HG02759 (cell line): ENCODE measurements at regions not wholly inside any gene's neighbourhood (a gene's known extent, or its start where the extent isn't known, plus 50 kb on each side); places are given as distances from the start of the nearest gene placed in this dataset.

Source experiments
- ATAC-seq: cut with Tn5 transposase; IDR thresholded peaks from one replicate; pipeline ENCODE4 v1.9.1; 2021; ENCODE audit warnings: mild to moderate bottlenecking, moderate library complexity; ENCODE audit not compliant: unreplicated experiment

GRCh38 chr7:26044320-26044719 is 107.7 kb upstream of the NFE2L3 start:
- no peak for ATAC-seq

- ATAC-seq = no peak
Measured at GRCh38 chr7:26046150-26046549, 105.8 kb upstream of the NFE2L3 start.

- no peak for ATAC-seq
Measured at GRCh38 chr7:26046878-26047277, 105.1 kb upstream of the NFE2L3 start.

GRCh38 chr7:26048663-26049062 is 103.3 kb upstream of the NFE2L3 start:
- no peak for ATAC-seq

DNA sequence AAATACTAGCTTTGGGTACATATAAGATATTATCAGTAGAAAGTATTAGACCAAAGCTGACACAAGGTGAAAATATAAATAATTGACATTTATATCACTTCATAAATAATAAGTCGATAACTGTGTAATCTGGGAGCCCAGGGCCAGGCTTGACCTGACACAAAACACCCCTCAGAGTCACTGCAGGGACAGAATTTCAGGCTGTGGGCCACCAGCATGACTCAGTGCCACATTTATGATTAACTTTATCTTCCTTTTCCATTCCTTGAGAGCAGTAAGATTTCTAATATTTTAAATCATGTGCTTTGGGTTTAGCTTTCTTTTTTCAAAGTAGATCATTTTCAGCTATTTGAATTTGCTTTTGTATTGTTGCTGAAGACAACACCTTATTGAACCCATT is 102.9 kb upstream of the NFE2L3 start:
- ATAC-seq = no peak

DNA sequence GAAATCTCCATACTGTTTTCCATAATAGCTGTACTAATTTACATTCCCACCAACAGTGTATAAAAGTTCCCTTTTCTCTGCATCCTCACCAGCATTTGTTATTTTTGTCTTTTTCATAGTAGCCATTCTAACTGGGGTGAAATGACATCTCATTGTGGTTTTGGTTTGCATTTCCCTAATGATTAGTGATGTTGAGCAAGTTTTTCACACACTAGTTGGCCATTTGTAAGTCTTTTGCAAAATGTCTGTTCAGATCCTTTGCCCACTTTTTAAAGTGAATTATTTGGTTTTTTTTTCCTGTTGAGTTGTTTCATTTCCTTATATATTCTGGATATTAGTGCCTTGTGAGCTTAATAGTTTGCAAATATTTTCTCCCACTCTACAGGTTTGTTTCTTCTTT is 101.0 kb upstream of the NFE2L3 start:
- no peak for ATAC-seq

DNA sequence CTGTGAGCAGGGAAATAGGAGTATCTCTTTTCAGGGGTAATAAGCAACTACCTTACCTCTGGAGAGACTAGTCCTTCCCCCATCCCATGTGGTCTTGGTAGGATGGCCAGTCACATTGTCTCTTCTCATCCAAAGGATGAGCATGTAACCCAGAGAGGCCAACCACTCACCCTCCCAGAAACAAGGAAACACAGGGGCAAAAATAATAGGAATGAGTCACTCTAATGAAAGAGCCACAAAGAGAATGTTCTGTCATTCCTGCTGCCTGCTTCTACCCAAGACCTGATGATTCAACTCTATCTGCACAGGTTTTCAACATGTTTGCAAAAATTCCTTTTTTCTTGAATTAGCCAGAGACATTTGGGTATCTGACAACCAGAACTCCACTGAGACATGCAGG is 99.3 kb upstream of the NFE2L3 start:
- ATAC-seq = no peak

GRCh38 chr7:26054386-26054785 is 97.6 kb upstream of the NFE2L3 start:
- no peak for ATAC-seq

GRCh38 chr7:26055241-26055640 is 96.8 kb upstream of the NFE2L3 start:
- ATAC-seq = no peak

DNA sequence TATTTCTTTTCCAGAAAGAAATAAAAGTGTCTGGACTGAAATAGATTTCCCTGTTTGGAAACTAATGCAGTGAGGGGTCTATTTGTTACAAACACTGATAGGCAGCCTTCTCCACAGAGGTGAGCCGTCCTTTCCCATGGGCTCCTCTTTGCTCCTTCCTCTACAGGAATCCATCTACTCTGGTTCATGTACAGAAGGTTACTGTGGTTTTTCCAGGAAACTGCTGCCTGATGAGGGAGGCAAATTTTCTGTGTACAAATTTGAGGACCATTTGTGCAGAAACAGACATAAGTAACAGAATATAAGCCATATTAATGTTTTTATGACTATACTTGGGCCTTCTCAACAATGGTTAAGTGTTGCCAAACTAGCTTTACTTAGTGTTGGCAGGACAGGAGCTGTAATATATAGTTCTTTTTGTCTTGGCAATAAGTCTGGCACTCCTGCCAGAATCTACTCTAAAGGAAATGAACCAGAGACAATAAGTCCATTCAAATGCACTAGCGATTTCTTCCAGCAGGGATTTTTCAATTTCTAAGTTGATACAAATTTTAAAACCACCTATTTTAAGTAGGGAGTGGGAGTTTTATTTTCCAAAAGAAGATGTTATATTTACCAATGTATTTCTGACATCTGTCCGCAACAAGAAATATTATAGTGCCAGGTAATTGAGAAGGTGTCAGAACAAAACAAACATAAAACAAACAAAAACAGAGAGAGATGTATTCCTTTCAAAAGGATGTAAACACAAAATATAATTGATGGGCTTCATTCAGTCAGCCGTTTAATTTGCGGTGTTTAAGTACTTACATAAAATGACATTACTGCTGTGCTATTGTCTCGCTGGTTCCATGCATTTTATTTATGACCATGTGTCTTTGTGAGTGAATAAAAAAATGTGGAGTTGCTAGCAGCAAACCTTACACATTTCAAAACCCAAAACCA is 91.0 kb upstream of the NFE2L3 start:
- ATAC-seq = no peak

- ATAC-seq = no peak
Measured at GRCh38 chr7:26061678-26062603, 90.1 kb upstream of the NFE2L3 start.

GRCh38 chr7:26065652-26066051 is 86.3 kb upstream of the NFE2L3 start:
- ATAC-seq = no peak

DNA sequence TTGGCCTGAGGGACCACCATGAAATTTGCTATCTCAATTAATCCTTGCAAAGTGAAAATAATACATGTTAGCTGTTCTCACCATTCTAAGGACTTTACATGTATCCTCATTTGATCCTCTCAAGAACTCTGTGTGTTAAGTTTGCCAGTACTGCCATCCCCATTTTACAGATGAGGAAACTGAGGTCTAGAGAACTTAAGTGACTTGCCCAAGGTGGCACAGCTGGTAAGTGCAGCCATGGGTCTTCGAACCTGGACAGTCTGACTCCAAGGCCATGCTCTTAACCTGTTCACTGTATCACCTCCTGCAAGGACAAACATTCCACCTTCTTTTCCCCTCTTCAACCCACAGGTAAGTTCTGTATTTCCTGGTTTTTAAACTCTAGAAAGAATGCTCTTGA is 85.3 kb upstream of the NFE2L3 start:
- ATAC-seq = no peak

- ATAC-seq = no peak
Measured at GRCh38 chr7:26070290-26070689, 81.7 kb upstream of the NFE2L3 start.

- no peak for ATAC-seq
Measured at GRCh38 chr7:26071622-26072456, 80.2 kb upstream of the NFE2L3 start.

DNA sequence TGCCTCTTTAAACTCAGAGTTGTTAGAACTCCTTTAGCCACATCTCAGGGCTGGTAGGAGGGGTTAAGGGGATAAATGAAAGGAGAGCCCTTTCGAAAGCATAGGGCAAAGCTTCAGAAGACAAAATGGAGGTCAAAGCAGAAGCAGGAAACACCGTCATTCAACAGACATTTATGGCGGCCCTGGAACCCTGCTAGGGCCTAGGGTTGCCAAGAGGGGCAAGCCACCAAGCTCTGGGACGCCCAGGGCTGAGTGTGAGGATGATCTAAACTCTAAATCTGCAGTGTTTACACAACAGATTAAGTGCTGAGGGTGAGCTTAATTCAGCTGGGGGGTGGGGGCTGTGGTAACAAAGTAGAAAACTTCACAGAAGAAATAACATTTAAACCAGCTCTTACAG is 79.0 kb upstream of the NFE2L3 start:
- no peak for ATAC-seq

- no peak for ATAC-seq
Measured at GRCh38 chr7:26074919-26075318, 77.1 kb upstream of the NFE2L3 start.

DNA sequence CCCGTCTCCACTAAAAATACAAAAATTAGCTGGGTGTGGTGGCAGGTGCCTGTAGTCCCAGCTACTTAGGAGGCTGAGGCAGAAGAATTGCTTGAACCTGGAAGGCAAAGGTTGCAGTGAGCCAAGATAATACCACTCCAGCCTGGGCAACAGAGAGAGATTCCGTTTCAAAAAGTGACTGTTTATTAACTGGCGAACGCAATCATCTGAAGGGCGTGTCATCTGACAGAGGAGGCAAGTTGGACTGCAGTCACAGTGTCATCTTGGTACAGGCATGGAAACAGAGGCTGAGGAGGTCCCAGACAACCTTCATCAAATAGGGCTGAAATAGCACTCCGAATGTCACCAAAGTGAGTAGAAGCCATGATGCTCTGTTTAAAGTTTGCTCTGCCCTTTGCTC is 75.3 kb upstream of the NFE2L3 start:
- no peak for ATAC-seq

- ATAC-seq = peak; percentile 99
Measured at GRCh38 chr7:26078437-26079336, 73.3 kb upstream of the NFE2L3 start.

DNA sequence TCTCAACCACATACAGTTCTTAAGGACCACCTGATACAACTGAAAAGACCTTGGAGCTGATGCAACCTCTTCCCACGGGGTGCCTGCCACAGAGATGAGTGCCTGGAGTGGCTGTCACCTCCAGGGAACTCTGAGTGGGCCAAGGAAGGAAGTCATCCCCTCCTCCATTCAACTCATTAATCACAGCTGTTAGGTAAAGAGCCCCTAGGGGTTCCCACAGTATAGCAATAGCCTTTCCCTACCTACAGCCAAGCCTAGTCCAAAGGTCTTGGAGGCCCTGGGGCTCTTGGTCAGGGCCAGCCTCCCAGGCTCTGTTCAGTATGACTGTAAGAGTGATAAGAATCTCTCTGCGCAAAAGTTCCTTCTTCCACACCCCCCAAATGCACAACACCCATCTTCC is 70.4 kb upstream of the NFE2L3 start:
- ATAC-seq = no peak
